ENCODE measurements at regions not wholly inside any gene's neighbourhood (a gene's known extent, or its start where the extent isn't known, plus 50 kb on each side); places are given as distances from the start of the nearest gene placed in this dataset.
A peak's percentile ranks its signal among the peaks of the same experiment; 100 is the strongest.

- no peak overlapping the region for H4K5ac ChIP-seq (ENCODE audit: insufficient read length, low read depth, low read length)
- 67% methylated on average over 7 of the region's 8 CpGs; no CpG with 5 or more reads in 1 of the 2 experiments for WGBS, 2 experiments (ENCODE audit: extremely low coverage in 1 of 2, insufficient coverage in 1 of 2, insufficient read length in 1 of 2, insufficient replicate concordance in 2 of 2, low coverage in 1 of 2, low lambda C conversion rate in 2 of 2, missing lambda C conversion rate in 1 of 2)
- no peak overlapping the region for H3K23ac ChIP-seq (ENCODE audit: insufficient read length)
- H2BK5ac ChIP-seq (ENCODE audit: low read depth, low read length): no peak overlapping the region
- H4K91ac ChIP-seq (replicated peaks; ENCODE audit: insufficient read length, low read length): no peak overlapping the region
- no peak overlapping the region for H2BK120ac ChIP-seq (replicated peaks; ENCODE audit: low read depth, low read length)
- no peaks in the 10 kb centered on the region for H4K20me1 ChIP-seq (replicated peaks in 1 of 2; ENCODE audit: control insufficient read depth in 1 of 2, insufficient read depth in 2 of 2, low read length in 2 of 2)
- no peak overlapping the region for H2BK12ac ChIP-seq (ENCODE audit: low read depth, low read length)
- no peak overlapping the region for H3K27ac ChIP-seq (ENCODE audit: low read depth, low read length)
- peaks cover 0 to 2% of the 10 kb centered on the region in 2 experiments; a peak in 1 of 4 replicates for H3K9me3 ChIP-seq (ENCODE audit: insufficient read depth in 2 of 2, low read depth in 1 of 2, low read length in 1 of 2)
- no peak overlapping the region for H3K4me3 ChIP-seq (ENCODE audit: extremely low read depth in 1 of 4, insufficient read depth in 2 of 4, low read depth in 3 of 4, low read length in 4 of 4)
- POLR2A ChIA-PET (ENCODE audit: partially characterized antibody): interaction anchor here (0.6 to 1.4 kb wide), 2 partner anchors 27 to 108 kb away, joined by 3 to 4 read pairs; no protein-coding TSS in a partner anchor
- no peak overlapping the region for H2BK15ac ChIP-seq (ENCODE audit: low read length)
- H3K79me1 ChIP-seq (ENCODE audit: low read depth, low read length): no peaks in the 10 kb centered on the region
- H2BK20ac ChIP-seq (ENCODE audit: low read length): no peak overlapping the region; the same call in 1 of the 2 replicates
- no peak overlapping the region for H3K14ac ChIP-seq (ENCODE audit: insufficient read length)
- peak overlapping the region; percentile 71; the same call in 1 of the 2 replicates for H2AFZ ChIP-seq (ENCODE audit: low read length)
- no peaks in the 10 kb centered on the region for H3K36me3 ChIP-seq (ENCODE audit: control insufficient read depth in 2 of 4, insufficient read depth in 4 of 4, low read length in 3 of 4)
- H2AK5ac ChIP-seq (ENCODE audit: low read depth, low read length): no peak overlapping the region
- H3K18ac ChIP-seq (ENCODE audit: extremely low read depth, low read length): no peak overlapping the region
- CTCF ChIA-PET (ENCODE audit: partially characterized antibody): interaction anchor here (0.6 to 1.8 kb wide), 17 partner anchors 8 to 399 kb away, joined by 3 to 7 read pairs (median 4); no protein-coding TSS in a partner anchor
- H4K8ac ChIP-seq (ENCODE audit: extremely low read depth, insufficient read depth, low read length): no peak overlapping the region
- H3K4me2 ChIP-seq (ENCODE audit: insufficient read depth in 1 of 2, low read depth in 2 of 2, low read length in 2 of 2): no peak overlapping the region
- H3K79me2 ChIP-seq (ENCODE audit: control insufficient read depth in 1 of 2, insufficient read depth in 2 of 2, low read length in 2 of 2): no peaks in the 10 kb centered on the region
- peaks cover 0 to 3% (median 1%) of the 10 kb centered on the region in 4 experiments; a peak in 3 of 7 replicates for H3K4me1 ChIP-seq (replicated peaks in 1 of 4; ENCODE audit: control insufficient read depth in 3 of 4, insufficient read depth in 4 of 4, low read length in 3 of 4)
- DNase-seq (ENCODE audit: low read depth in 1 of 2, low spot score in 2 of 2): no peak
- no peak for FAIRE-seq
- H3K27me3 ChIP-seq (replicated peaks in 1 of 4; ENCODE audit: control insufficient read depth in 3 of 4, extremely low read depth in 1 of 4, insufficient read depth in 3 of 4, low read length in 3 of 4): no peaks in the 10 kb centered on the region; a peak in 1 of 7 replicates
- H3K4ac ChIP-seq (replicated peaks; ENCODE audit: insufficient read length, low read depth, low read length): no peak overlapping the region
- no peak overlapping the region for H3K56ac ChIP-seq (replicated peaks; ENCODE audit: insufficient read length, low read depth, low read length)
- H3K9ac ChIP-seq (replicated peaks in 1 of 4; ENCODE audit: extremely low read depth in 1 of 4, low read depth in 3 of 4, low read length in 3 of 4): no peak overlapping the region
- no peaks in the 10 kb centered on the region for H3K23me2 ChIP-seq (ENCODE audit: low read depth, low read length)
- TF ChIP-seq MAX (IDR thresholded peaks at IDR 0.05) (peak; percentile 41; the same call in 1 of the 2 replicates), E2F6 (IDR thresholded peaks at IDR 0.05) (no peak), CTCF (IDR thresholded peaks at IDR 0.05; ENCODE audit: control extremely low read depth in 1 of 3, insufficient read depth in 1 of 3, low read depth in 1 of 3, low read length in 3 of 3) (peak in 2 of 3 experiments; percentile 9 to 21; a peak in 2 of 4 replicates)
These were observed 273.5 kb upstream of the RPL38 start for GRCh38 chr17:73929860-73930430.
